HCEC 1CT (cell line): ENCODE measurements at regions not wholly inside any gene's neighbourhood (a gene's known extent, or its start where the extent isn't known, plus 50 kb on each side); places are given as distances from the start of the nearest gene placed in this dataset.
A peak's percentile ranks its signal among the peaks of the same experiment; 100 is the strongest.
"Not testable (repeated sequence)": the region's sequence is repeated elsewhere in the genome, so short reads cannot be mapped to it uniquely, and the experiment has no call there.

Experiments used
- DNase-seq: peaks from one replicate; pipeline ENCODE4 v3.0.0-alpha.2; 2017

DNA sequence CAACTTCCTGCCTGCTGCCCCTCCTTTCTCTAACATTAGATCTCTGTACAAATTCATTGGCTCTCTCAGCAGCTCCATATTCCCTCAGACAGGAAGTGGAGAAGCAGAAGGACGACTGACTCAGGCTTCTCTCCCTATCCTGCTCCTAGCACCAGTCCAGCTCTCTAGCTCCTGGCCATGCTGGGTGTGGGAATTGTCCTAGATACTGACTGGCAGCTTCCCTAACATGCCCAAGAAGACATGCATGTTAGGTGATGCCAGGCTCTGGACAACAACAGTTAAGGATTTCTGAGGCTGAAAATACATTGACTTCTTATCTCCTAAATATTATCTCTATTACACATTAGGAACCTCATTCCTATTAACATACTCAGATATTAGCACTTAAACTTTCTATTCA, 292.9 kb downstream of the IKZF2 start:
- no peak for DNase-seq

DNA sequence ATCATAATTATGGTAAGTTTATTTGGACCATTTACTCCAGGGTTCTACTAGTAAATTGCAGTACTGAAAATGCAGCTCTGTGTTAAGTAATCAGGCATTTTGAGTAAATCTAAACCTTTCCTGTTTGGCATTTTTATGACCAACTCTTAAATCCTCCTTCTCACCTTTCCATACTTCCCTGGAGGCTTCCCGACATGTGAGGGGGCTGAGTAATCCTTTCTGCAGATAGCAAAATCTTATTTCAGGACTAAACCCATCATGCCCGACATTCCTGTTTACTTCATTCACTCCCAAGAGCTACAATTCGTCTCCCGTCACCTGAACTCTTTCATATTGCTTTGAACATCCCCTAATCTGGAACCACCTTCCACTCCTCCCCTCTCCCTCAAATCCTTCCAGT, 296.6 kb downstream of the IKZF2 start:
- DNase-seq = no peak

DNA sequence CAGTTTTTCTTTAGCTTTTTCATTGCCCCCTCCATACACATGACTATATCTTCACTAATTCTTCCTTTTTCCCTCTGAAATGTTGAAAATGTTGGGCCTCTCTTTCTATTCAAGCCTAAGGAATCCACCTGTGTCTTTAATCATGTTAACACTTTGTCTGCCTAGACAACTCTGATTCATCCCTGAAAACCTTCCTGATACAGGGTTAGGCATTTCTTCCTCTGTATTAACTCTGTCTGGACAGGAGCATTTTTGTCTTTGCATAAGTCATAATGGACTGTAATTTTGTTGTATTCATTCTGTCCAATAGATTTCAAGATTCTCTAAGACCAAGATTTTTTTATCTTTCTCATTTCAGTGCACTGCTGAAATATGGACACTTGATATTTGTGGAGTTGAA, 297.3 kb downstream of the IKZF2 start:
- DNase-seq = no peak

DNA sequence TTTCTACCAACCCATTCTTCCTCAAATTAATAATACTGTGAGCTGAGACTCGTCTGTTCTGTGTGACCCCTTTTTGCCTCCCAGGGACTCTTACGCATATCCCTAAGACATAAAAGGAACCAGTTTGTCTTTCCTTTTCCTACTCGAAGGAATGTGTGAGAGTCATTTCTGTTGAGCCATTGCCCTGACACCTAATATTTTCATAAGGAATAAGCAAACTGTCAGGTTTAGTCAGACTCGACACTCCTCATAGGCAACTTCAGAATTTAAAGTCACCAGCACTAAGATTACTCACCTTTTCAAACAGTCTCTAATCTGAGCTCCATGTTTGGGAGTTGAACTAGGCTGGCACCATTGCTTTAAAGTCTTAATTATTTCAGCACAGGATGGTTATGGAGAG, 305.5 kb downstream of the IKZF2 start:
- peak; percentile 76 for DNase-seq

DNA sequence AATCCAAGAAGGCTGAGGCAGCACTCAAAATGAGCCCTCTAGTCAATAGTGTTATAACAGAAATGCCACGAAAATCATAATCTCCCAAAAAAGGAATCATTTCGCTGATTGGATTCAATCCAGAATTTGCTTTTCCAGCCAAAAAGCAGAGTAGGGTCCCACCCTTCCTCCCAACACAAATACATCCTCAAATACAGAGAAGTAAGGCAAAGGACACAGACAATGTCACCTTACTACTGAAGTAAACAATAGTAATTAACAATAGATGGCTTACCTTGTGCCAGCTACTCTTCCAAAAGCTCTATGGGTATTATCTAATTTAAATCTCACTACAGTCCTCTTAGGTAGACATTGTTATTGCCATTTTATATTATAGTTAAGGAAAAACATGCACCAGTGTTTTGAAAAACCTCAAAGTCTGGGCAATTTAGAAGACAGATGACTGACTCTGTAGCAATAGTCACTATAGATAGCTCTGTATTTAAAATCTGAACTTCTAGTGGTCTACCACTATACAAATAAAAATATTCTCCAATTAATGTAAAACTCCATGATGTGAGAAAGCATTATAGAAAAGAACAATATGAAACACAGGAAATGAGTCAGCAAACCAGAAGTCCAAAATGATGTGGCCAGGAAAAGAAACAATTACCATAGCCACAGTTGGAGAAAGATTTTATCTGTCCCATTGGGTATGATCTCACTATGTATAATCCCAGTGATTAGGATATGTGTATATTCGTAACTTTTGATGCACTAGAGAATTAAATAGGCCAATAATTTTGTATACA, 305.0 kb upstream of the ERBB4 start:
- peak; percentile 94 for DNase-seq

DNA sequence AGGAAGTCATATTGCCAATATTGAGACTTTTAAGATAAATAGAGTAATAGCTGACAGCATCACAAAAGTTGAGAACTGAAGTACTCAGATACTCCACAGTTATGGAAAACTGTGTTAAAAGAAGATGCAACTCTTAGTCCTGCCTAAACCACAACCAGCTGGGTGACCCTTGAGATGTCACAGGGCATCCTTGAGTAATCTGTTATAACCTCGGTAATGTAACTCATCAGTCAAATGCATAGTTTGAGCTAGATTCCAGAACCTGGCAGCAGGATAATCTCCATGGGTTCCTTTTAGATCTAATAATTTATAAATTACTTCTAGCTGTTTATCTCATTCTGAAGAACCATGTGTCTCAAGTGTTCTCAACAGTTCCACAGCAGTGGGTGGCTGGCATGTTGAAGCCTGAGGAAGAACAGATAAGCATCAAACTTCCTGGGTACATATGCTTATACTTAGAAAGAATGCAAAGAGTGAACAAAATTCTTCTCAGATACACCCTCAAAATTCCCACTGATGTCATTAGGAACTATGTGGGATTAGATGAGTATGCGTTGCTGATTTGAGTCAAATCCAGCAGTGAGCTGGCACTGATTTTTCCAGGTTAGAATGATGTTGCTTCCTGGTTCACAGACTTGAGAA, 304.1 kb upstream of the ERBB4 start:
- peak; percentile 93 for DNase-seq

DNA sequence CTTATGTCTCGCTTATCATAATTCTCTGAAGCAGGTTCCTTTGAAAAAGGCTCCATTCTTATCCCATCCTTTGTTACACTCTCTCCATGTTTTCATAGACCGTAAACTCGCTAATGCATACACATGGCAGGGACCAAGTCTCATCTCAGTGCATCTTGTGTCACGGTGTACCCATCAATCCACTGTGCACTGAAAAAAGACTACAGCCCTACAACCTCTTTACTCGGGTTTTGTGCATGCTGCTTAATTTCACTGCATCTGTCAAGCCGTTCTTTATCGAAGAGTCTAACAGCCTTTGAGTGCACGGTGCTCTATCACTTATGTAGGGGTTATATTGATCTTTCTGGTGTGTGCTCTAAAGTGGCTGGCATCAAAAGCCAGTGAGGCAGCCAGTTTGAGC, 302.9 kb upstream of the ERBB4 start:
- no peak for DNase-seq

DNA sequence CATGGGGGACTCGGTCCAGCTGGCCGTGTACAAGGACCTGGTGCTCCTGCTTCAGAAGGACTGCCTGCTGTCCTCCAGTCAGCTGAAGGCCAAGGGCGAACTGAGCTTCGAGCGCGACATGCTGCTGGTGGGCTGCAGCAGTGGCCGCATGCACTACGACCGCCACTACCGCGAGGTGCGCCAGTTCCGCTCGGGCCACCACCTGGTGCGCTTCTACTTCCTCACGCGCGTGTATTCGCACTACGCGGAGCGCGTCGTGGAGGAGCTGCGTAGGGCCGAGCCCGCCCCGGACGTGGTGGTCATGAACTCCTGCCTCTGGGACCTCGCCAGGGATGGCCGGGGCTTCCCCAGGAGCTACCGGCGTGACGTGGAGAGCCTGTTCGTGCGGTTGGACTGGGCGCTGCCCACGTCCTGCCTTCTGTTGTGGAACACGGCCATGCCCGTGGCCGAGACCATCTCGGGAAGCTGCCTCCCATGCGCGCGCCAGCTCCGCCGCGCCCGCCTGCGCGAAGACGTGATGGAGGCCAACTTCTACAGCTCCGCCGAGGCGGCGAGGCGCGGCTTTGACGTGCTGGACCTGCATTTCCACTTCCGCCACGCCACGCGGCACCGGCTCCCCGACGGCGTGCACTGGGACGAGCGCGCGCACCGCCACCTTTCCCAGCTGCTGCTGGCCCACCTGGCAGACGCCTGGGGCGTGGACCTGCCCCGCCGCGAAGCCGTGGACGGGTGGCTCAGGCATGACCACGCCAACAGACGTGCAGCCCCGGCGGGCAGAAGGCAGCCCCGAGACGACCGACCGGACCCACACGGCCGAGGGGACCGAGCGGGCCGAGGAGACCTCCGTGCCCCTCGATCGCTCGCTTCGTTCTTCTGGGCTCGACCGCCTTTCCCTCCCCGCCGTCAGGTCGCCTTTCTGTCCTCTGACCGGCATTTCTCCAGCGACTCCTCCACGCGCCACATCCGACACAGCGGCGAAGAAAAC, 293.9 kb upstream of the ERBB4 start:
- no peak for DNase-seq

DNA sequence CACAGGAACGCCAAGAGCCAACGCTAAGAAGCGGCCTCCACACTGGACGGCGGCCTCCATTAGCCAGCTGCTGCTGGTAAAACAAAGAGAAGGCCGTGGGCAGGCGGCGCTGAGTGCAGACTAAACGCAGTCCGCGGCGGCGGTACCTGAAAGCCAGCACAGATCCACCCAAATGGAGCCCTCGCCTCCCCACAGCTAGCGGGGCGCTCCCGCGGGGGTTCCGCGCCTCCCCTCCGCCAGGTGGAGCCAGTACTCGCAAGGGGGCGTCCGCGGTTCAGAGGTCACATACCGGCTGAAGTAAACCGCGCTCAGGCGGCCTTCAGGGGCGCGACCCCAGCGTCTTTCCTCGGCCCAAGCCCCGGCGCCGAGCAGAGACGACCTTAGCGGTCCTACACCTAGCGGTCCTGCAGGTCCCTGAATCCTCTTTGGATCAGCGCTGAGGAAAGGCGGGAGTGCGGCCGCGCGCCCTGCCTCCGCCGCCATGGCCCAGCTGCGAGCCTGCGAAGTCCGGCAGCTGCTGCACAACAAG, 293.1 kb upstream of the ERBB4 start:
- DNase-seq = no peak

DNA sequence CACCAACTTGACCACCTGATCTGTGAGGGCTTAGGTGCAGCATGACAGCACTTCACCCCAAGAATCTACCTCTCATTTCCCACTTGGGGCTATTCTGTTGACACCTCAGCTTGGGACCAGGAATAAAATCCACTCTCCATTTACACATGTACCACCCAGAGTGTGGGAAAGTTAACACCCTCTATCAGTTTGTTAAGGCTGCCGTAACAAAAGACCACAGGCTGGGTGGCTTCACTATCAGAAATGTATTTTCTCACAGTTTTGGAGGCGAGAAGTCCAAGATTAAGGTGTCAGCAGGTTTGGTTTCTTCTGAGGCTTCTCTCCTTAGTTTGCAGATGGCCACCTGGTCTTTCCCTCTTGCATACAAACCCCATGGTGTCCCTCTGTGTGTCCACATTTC, 277.7 kb upstream of the ERBB4 start:
- no peak for DNase-seq

DNA sequence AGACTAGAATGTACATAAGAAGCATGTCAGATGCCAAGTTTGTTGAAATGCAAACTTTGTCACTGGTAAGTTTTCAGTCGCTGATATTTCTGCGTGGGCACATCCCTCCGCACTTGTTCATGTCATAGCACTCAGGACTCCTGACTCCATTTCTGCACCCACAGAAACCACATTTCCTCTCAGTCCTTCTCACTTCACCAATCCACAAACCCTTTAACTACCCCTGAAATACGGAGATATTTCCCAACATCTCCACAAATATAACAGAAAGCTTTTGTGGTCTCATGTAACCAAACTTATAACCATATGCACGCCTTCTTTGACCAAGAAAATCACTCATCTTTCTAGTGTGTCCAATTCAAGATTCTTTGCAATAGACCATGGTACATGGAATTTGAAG, 276.9 kb upstream of the ERBB4 start:
- DNase-seq = no peak

DNA sequence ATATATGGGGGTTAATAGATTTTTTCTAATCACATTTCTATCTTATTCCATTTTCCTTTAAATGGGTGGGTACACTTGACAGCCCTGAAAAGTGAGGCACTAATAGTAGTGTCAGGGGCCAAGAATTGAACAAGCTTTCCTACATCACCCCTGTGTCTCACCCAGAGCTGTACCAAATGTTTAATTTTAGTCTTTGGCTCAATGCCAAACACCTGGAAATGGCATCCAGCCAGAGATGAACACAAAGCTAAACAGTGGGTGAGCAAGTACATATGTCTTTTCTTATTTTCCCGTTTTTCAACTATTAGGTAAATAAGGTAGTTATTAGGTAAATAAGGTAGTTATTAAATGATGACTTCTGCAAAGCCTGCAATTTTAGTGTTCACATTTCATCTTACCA, 276.3 kb upstream of the ERBB4 start:
- DNase-seq = no peak

DNA sequence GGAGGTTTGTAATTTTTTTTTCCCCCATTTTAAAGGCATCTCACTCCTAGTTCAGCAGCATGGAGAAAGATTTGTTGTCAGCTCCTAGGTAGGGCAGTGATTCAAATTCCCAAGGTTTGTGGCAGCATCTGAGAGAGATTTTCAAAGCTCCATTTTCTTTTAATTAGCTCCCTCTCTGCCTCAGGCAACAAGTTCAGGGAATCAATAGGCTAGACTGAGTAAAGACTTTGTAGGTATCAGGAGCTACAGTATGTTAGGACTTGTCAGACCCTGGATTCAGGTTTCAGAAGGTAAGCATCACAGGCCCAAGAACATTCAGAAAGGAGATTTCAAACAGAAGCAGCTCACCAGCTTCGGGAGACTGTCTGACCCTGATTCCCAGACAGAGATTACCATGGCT, 273.3 kb upstream of the ERBB4 start:
- DNase-seq = no peak

DNA sequence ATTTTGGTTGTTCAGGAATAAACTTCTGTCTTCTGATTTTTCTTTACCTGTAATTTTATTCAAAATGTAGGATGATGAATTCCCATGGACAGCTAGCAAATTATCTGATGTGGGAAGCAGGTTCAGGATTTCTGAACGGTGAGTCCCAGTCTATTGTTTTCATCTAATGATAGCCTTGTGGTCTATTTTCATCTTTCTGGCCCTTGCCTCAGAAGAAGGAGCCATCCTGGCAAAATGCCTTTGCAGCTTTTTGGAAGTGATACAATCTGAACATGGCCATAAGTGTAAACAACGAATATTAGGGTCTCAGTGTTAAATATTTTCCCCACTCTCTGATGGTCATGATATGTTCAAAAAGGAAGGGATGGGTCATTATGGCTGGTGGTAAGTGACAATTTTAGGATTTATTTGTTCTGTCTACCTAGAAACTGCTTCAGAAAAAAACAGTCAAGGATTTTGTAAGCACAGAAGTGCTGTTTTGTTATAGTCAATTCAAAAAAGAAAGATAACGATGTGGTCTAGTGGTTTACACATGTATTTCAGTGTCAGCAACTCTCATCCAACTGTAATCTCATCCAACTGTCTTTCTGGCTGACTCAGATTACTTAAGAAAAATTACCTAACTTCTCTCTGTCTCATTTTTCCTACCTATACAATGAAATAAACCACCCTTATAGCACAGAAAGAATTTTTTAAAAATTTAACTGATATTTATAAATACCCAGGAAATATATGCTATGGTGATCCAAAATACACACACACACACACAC, 272.6 kb upstream of the ERBB4 start:
- peak; percentile 25 for DNase-seq

DNA sequence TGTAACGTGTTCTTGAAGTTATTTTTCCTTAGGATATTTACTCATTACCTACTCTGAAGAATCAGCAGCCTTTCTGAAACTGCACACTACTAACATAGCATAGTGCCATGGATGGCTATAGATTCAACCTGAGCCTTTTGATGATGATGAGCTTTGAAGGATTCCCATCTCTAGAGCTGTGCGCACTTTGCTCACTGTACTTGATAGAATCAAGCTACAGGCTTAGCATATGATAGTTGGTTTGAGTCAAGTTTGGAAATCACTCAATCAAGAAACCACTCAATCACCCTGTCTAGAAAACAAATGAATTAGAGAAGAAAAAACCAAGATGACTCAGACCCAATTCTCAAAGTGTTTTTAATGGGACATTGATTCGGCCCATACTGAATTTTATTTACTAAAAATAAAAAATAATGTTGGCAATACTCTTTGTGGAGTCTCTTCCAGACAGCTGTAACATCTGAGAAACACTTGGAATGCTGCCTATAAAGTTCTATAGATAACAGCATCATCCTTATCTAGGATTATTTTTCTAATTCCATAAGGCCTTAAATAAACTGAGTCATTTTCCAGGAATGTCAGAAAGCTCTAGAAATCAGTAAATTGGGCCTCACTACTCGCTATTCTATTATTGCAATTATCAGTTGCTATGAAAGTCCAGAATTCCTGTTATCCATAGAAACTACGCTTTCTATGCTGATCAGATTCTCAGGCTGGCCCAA, 259.0 kb upstream of the ERBB4 start:
- DNase-seq = peak; percentile 39

DNA sequence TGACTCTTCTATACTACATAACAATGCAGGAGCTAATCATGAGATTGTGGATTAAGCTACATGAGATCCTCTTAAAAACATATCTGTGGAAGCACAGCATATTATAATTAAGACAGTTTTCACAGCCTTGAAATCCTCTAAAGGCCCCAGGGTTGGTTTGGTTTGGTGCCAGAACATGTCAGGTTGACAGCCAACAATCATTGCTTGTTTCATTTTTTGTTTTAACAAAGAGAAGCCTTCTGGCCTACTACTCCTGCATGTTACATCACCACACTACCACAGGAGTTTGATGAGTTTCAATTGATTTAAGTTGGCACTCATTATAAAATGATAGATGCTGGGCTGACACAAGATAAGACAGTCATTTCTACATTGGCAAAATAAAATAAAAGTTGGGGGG, 255.9 kb upstream of the ERBB4 start:
- no peak for DNase-seq

DNA sequence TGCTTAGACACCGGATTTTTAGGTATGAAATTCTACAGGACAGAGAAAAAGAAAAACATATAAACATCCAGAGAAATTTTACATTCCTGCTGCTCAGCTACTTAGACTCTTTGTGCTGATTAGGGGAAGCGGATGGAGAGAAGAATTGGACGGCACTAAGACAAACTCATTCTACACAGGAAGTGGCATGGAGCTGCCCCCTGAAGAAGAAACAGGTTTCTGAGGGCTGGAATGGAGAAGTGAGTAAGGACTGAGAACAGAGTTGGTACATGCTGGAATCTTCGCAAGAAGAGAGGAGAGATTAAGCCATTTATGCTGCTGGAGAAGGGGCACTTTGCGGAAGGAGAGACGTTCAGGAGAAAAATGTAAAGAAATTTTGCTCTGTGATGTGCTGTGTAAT, 253.0 kb upstream of the ERBB4 start:
- DNase-seq = no peak

DNA sequence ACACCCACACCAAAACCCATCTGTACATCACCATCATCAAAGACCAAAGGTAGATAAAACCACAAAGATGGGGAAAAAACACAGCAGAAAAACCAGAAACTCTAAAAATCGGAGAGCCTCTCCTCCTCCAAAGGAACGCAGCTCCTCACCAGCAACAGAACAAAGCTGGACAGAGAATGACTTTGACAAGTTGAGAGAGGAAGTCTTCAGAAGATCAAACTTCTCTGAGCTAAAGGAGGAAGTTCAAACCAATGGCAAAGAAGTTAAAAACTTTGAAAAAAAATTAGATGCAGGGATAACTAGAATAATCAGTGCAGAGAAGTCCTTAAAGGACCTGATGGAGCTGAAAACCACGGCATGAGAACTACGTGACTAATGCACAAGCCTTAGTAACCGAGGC, 247.5 kb upstream of the ERBB4 start:
- not testable (repeated sequence) for DNase-seq

DNA sequence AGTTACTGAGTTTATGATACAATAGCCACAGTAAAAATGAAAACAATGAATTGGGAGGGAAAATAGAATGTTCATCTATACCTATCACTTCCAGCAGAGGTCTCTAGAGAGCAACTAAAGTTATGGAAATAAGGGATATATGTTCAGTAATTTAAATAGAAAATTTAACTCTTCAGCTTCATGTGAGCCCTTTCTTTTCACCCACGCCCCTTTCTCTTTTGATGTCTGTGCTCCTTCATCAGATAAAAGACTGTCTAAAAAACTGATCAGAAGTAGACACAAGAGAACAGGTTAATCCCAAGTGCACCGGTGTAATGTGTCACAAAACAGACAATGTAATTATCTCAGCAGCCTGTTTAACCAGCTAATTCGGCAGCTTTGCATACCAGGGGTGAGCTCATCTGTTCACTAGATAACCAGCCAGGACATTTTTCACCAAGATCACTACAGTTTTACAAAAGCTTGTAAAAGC, 238.5 kb upstream of the ERBB4 start:
- DNase-seq = peak; percentile 35

DNA sequence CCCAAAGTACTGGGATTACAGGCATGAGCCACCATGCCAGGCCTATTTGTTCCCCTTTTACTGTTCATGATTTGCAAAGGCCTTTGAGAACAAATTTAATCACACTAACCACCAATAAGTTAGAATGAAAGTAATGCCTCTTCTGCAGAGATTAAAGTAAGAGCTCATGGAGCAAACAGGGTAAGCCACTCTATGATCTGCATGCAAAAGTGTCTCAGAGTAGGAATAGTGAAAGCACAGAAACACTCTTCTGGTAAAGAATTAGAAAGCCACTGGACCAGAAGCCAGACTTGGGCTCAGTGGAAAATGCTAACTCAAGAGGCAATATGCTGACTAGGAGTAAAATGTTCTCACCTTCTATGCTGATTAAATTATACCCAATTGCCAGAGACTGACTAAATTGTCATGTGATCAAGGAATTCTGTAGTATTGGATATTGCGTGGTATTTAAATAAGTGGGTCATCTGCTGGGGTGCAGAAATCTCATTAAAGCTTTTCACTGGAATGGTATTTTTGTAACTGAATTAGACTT, 235.3 kb upstream of the ERBB4 start:
- no peak for DNase-seq

DNA sequence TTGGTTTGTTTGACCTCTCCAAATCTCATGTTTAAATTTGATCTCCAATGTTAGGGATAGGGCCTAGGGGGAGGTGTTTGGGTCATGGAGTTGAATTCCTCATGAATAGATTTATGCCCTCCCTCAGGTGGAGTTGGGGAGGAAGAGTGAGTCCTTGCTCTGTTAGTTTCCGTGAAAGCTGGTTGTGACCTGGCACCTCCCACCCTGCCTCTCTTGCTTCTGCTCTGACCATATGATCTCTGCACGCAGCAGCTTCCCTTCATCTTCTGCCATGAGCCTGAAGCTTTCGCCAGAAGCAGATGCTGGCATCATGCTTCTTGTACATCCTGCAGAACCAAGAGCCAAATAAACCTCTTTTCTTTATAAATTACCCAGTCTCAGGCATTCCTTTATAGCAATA, 231.6 kb upstream of the ERBB4 start:
- no peak for DNase-seq
